HEK293T (cell line): ENCODE measurements at regions not wholly inside any gene's neighbourhood (a gene's known extent, or its start where the extent isn't known, plus 50 kb on each side); places are given as distances from the start of the nearest gene placed in this dataset.
"Not testable (repeated sequence)": the region's sequence is repeated elsewhere in the genome, so short reads cannot be mapped to it uniquely, and the experiment has no call there.

Source experiments
- BHLHE40 ChIP-seq: fragments of 450-650 bp; IDR thresholded peaks from 2 replicates; pipeline ENCODE4 v1.6.1; 2016; ENCODE audit warnings: mild to moderate bottlenecking, moderate library complexity, borderline replicate concordance
- CTBP1 ChIP-seq: fragments of 450-650 bp; IDR thresholded peaks from 2 replicates; pipeline ENCODE4 v1.6.1; 2016; ENCODE audit warnings: borderline replicate concordance
- ELF4 ChIP-seq: fragments of 450-650 bp; IDR thresholded peaks from 2 replicates; pipeline ENCODE4 v1.6.1; 2017; ENCODE audit warnings: antibody characterized with exemption
- FOXA1 ChIP-seq: fragments of 450-650 bp; IDR thresholded peaks from 2 replicates; pipeline ENCODE4 v1.6.1; 2016; ENCODE audit warnings: mild to moderate bottlenecking
- FOXM1 ChIP-seq: fragments of 450-650 bp; IDR thresholded peaks from 2 replicates; pipeline ENCODE4 v1.6.1; 2017; ENCODE audit warnings: mild to moderate bottlenecking, borderline replicate concordance
- L3MBTL2 ChIP-seq: fragments of 450-650 bp; conservative IDR thresholded peaks from 2 replicates; pipeline ENCODE4 v1.6.1; 2016; ENCODE audit warnings: mild to moderate bottlenecking
- LEF1 ChIP-seq: fragments of 450-650 bp; IDR thresholded peaks from 2 replicates; pipeline ENCODE4 v1.6.1; 2017; ENCODE audit warnings: mild to moderate bottlenecking, borderline replicate concordance
- NFRKB ChIP-seq: fragments of 450-650 bp; IDR thresholded peaks from 2 replicates; pipeline ENCODE4 v1.6.1; 2016; ENCODE audit warnings: mild to moderate bottlenecking, moderate library complexity
- PKNOX1 ChIP-seq: fragments of 450-650 bp; IDR thresholded peaks from 2 replicates; pipeline ENCODE4 v1.6.1; 2016
- SP1 ChIP-seq: fragments of 450-650 bp; IDR thresholded peaks from 2 replicates; pipeline ENCODE4 v1.6.1; 2017
- SUZ12 ChIP-seq: fragments of 450-650 bp; IDR thresholded peaks from 2 replicates; pipeline ENCODE4 v1.6.1; 2016; ENCODE audit warnings: mild to moderate bottlenecking
- TARDBP ChIP-seq: fragments of 450-650 bp; IDR thresholded peaks from 2 replicates; pipeline ENCODE4 v1.6.1; 2016

- not testable (repeated sequence) for TF ChIP-seq L3MBTL2, TARDBP, ELF4, FOXA1, SUZ12, PKNOX1, BHLHE40, SP1, CTBP1, FOXM1, NFRKB, LEF1
Measured at GRCh38 chr10:10727411-10727810, 290.3 kb upstream of the CELF2 start.
